Epithelial cell of esophagus (primary cell): ENCODE measurements at regions not wholly inside any gene's neighbourhood (a gene's known extent, or its start where the extent isn't known, plus 50 kb on each side); places are given as distances from the start of the nearest gene placed in this dataset.
"Not testable (repeated sequence)": the region's sequence is repeated elsewhere in the genome, so short reads cannot be mapped to it uniquely, and the experiment has no call there.

Experiments
- DNase-seq: peaks from one replicate; pipeline ENCODE4 v3.0.0; 2010; ENCODE audit warnings: low read depth
- H3K4me3 ChIP-seq: 2 replicates; pipeline ENCODE4 v1.5.1; 2011; ENCODE audit warnings: mild to moderate bottlenecking, low read length, control low read depth
- TF ChIP-seq, protein P1 (sequence below): IDR thresholded peaks from 2 replicates; pipeline ENCODE4 v1.5.1; 2011; ENCODE audit warnings: low read depth, mild to moderate bottlenecking, low read length, control low read depth, inconsistent platforms; ENCODE audit not compliant: insufficient read depth; ENCODE audit errors: missing control alignments

- TF ChIP-seq, protein P1, sequence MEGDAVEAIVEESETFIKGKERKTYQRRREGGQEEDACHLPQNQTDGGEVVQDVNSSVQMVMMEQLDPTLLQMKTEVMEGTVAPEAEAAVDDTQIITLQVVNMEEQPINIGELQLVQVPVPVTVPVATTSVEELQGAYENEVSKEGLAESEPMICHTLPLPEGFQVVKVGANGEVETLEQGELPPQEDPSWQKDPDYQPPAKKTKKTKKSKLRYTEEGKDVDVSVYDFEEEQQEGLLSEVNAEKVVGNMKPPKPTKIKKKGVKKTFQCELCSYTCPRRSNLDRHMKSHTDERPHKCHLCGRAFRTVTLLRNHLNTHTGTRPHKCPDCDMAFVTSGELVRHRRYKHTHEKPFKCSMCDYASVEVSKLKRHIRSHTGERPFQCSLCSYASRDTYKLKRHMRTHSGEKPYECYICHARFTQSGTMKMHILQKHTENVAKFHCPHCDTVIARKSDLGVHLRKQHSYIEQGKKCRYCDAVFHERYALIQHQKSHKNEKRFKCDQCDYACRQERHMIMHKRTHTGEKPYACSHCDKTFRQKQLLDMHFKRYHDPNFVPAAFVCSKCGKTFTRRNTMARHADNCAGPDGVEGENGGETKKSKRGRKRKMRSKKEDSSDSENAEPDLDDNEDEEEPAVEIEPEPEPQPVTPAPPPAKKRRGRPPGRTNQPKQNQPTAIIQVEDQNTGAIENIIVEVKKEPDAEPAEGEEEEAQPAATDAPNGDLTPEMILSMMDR, result no peak
- DNase-seq, result no peak
- no peak overlapping the region for H3K4me3 ChIP-seq
Measured at GRCh38 chr4:12359420-12359819, 930.7 kb upstream of the HS3ST1 start.

DNA sequence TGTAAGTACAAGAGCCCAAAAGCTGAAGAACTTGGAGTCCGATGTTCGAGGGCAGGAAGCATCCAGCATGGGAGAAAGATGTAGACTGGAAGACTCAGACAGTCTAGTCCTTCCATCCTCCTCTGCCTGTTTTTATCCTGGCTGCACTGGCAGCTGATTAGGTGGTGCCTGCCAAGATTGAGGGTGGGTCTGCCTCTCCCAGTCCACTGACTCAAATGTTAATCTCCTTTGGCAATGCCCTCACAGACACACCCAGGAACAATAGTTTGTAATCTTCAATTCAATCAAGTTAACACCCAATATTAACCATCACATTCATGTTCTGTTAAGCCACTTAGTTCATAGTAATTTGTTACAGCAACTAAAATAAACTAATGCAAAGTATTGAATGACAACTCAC is 904.4 kb upstream of the HS3ST1 start:
- peak; percentile 4 for DNase-seq

GRCh38 chr4:12324965-12325364 is 896.3 kb upstream of the HS3ST1 start:
- TF ChIP-seq, protein P1, result no peak
- DNase-seq, result no peak

More for the DNA sequence above, 904.4 kb upstream of the HS3ST1 start:
- not testable (repeated sequence) for H3K4me3 ChIP-seq

DNA sequence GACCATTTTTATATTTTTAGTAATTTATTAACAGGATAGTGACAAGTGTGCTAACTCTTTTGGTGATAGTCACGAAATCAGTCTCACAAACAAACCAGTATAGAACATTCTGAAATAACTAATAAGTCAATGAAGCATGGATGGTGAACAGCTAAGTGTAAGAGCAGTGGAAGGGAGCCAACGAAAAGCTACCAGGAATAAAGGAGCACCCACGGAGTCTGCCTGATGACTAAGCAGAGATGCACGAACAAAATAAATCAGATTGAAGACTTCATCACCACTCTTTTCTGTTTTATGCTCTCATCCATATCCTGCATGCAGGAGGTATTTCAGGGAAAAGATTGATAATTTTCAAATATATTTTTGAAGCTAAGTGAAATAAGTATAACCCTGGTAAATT is 891.1 kb upstream of the HS3ST1 start:
- TF ChIP-seq, protein P1, result no peak
- DNase-seq, result no peak
- H3K4me3 ChIP-seq, result no peak overlapping the region

More at GRCh38 chr4:12324965-12325364, 896.3 kb upstream of the HS3ST1 start:
- no peak overlapping the region for H3K4me3 ChIP-seq

GRCh38 chr4:12304905-12305304 is 876.2 kb upstream of the HS3ST1 start:
- H3K4me3 ChIP-seq, result no peak overlapping the region
- TF ChIP-seq, protein P1, result no peak
- DNase-seq, result no peak

DNA sequence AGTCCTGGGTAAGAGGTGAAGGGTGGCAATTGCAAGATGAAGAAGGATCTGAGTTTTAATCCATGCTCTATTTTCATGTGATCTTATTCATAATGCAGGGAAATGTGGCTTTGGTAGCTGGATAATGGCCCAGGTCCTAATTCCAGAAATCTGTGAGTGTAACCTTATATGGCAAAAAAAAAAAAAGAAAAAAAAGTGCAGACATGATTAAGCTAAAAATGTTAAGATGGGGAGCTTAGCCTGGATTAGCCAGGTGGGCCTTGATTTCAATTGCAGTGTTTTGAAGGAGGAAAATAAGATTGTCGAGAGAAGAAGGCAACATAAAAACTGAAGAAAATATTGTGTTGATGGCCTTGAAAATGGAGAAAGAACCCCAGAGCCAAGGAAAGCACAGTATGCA is 867.7 kb upstream of the HS3ST1 start:
- no peak overlapping the region for H3K4me3 ChIP-seq
- DNase-seq, result no peak
- TF ChIP-seq, protein P1, result no peak

GRCh38 chr4:12293906-12294525 is 865.3 kb upstream of the HS3ST1 start:
- no peak overlapping the region for H3K4me3 ChIP-seq
- DNase-seq, result no peak
- TF ChIP-seq, protein P1, result no peak
